Gastroesophageal sphincter (tissue), 4 donors: ENCODE measurements at regions not wholly inside any gene's neighbourhood (a gene's known extent, or its start where the extent isn't known, plus 50 kb on each side); places are given as distances from the start of the nearest gene placed in this dataset.

ENCODE experiments used
- ATAC-seq: fragments of 150-250 bp; one replicate; pipeline ENCODE4 v1.9.1; 2016; ENCODE audit warnings: mild to moderate bottlenecking, moderate library complexity
- H3K27ac ChIP-seq, 4 donors: fragments of 200-600 bp; sonication (generic) in 3 of 4; 1 replicate in 3 of 4; 2 replicates in 1 of 4; pipeline ENCODE4 v1.5.1; 2016 to 2019
- H3K27me3 ChIP-seq: fragments of 200-600 bp; sonication (generic); one replicate; pipeline ENCODE4 v1.5.1; 2019
- H3K36me3 ChIP-seq, 2 donors: fragments of 200-600 bp; sonication (generic); one replicate each; pipeline ENCODE4 v1.5.1; 2019; ENCODE audit warnings: control low read depth in 1 of 2
- H3K4me1 ChIP-seq, 3 donors: fragments of 200-600 bp; sonication (generic); 1 replicate in 2 of 3; 2 replicates in 1 of 3; pipeline ENCODE4 v1.5.1; 2016 to 2019; ENCODE audit warnings: control low read depth in 2 of 3
- H3K4me3 ChIP-seq, 2 donors: fragments of 200-600 bp; sonication (generic); one replicate each; pipeline ENCODE4 v1.5.1; 2019; ENCODE audit warnings: mild to moderate bottlenecking in 1 of 2, moderate library complexity in 1 of 2
- H3K9me3 ChIP-seq, 3 donors: fragments of 200-600 bp; sonication (generic); one replicate each; pipeline ENCODE4 v1.5.1; 2017 to 2019; ENCODE audit warnings: control low read depth in 2 of 3
- EP300 ChIP-seq: sonication (generic); formaldehyde crosslinking; IDR thresholded peaks from one replicate; pipeline ENCODE4 v1.6.1; 2017; ENCODE audit warnings: antibody characterized with exemption, mild to moderate bottlenecking
- POLR2A ChIP-seq, 2 donors: fragments of 450-650 bp; IDR thresholded peaks; one replicate each; pipeline ENCODE4 v1.6.1; 2017; ENCODE audit warnings: antibody characterized with exemption in 2 of 2, mild to moderate bottlenecking in 2 of 2, moderate library complexity in 1 of 2
- POLR2AphosphoS5 ChIP-seq: sonication (generic); formaldehyde crosslinking; IDR thresholded peaks from one replicate; pipeline ENCODE4 v1.6.1; 2017; ENCODE audit warnings: antibody characterized with exemption
- WGBS, 2 donors: methylation state at CpG; one replicate each; pipeline ENCODE4 v1.1.5; 2018; ENCODE audit warnings: low coverage in 1 of 2; 5-methylcytosine and 5-hydroxymethylcytosine counted together
- TF ChIP-seq, protein P1 (sequence below), 4 experiments: fragments of 200-600 bp in 2 of 4; fragments of 450-650 bp in 2 of 4; sonication (generic) in 1 of 4; IDR thresholded peaks; one replicate each; pipeline ENCODE4 v1.5.1; 2017 to 2019; ENCODE audit warnings: antibody characterized with exemption in 4 of 4, mild to moderate bottlenecking in 2 of 4, moderate library complexity in 2 of 4

DNA sequence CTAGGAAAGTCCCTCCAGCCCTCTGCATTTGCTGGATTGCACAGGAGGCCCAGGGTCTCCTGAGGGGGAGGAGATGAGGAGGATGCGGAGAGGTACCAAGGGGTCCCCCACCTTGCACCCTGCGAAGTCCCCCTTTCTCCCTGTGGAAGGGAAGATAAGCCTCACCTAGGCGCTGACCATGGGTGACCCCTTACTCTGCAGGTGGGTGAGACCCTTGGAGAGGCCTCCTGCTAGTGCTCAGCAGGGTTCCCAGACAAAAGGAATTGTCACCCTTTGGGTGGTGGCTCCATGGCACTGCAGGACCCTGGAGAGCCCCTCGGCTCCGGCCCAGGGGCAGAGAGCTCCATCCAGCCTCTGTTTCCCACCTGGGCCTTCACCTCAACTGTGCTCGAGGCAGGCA is 107.0 kb upstream of the RET start:
- H3K36me3 ChIP-seq: no peaks in the 10 kb centered on the region
- no peak for ATAC-seq
- H3K4me3 ChIP-seq: no peak overlapping the region
- no peak overlapping the region for H3K27ac ChIP-seq
- H3K4me1 ChIP-seq: no peaks in the 10 kb centered on the region
- peaks cover 32% of the 10 kb centered on the region for H3K27me3 ChIP-seq
- H3K9me3 ChIP-seq: no peaks in the 10 kb centered on the region
- no CpG with 5 or more reads among the region's 6 CpGs for WGBS, 2 donors
- no peak for TF ChIP-seq POLR2AphosphoS5
- TF ChIP-seq POLR2A (IDR thresholded peaks at IDR 0.05): no peak
- TF ChIP-seq, protein P1, sequence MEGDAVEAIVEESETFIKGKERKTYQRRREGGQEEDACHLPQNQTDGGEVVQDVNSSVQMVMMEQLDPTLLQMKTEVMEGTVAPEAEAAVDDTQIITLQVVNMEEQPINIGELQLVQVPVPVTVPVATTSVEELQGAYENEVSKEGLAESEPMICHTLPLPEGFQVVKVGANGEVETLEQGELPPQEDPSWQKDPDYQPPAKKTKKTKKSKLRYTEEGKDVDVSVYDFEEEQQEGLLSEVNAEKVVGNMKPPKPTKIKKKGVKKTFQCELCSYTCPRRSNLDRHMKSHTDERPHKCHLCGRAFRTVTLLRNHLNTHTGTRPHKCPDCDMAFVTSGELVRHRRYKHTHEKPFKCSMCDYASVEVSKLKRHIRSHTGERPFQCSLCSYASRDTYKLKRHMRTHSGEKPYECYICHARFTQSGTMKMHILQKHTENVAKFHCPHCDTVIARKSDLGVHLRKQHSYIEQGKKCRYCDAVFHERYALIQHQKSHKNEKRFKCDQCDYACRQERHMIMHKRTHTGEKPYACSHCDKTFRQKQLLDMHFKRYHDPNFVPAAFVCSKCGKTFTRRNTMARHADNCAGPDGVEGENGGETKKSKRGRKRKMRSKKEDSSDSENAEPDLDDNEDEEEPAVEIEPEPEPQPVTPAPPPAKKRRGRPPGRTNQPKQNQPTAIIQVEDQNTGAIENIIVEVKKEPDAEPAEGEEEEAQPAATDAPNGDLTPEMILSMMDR (IDR thresholded peaks at IDR 0.05): no peak
- TF ChIP-seq EP300: no peak

DNA sequence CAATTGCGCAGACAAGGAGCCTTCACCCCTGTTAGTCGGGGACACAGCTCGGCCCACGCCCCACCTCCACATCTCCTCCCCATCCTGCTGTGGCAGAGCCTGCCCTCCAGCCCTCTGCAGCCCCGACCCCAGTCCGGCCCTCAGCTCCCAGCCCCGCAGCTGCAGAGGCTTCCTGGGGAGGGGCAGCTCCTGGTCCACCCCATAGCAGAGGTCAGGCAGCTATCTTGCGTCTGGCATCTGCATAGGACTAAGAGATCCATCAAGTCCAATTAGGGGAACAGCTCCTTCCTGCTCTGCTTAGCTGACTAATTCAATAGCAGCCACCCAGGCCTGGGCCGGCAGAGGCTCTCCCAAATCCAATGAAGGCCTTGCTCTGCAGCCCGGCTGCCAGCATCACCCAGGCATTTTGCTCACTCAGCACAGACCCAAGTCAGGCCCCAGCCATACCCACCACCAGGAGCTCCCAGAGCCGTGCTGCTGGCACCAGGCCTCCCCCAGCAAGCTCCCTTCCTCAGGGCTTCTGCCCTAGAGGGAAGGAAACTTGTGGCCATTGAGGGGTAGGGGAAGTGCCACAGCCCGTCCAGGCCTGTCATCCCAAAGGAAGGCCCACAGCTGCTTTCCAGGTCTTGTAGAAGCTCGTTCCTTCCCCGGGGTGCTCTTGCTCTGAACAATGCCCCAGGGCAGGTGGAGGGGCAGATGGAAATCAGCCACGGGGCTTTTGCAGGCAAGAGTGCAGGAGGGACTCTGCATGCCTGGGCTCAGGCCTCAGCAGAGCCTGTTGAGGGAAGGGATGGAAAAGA is 106.2 kb upstream of the RET start:
- Histone ChIP-seq H3K4me3 (no peak overlapping the region), H3K36me3 (no peaks in the 10 kb centered on the region), H3K4me1 (no peaks in the 10 kb centered on the region), H3K27ac (no peak overlapping the region), H3K27me3 (peaks cover 32% of the 10 kb centered on the region), H3K9me3 (no peaks in the 10 kb centered on the region)
- WGBS, 2 donors: 55 to 90% methylated on average over 2 of the region's 15 CpGs
- no peak for ATAC-seq
- TF ChIP-seq POLR2AphosphoS5 (no peak), POLR2A (IDR thresholded peaks at IDR 0.05) (no peak), EP300 (no peak)
- TF ChIP-seq, protein P1 (IDR thresholded peaks at IDR 0.05): no peak

DNA sequence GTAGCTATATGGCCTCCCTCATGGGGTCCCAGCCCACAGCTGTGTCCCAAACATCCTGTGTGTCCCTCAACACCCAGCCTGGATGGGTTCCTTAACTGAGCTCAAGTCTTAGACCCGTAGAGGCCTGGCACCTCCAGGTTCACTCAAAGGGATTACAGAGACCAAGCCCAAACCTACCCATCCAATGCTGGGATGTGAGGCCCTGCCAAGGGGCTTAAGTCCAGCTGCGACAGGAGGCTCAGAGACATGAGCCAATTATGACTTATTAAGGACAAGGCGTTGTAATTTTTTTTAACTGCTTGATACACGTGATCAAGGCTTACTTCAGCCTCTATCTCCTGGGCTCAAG is 105.6 kb upstream of the RET start:
- WGBS, 2 donors: 40 to 80% methylated on average over 1 to 3 of the region's 4 CpGs
- Histone ChIP-seq H3K9me3 (no peaks in the 10 kb centered on the region), H3K4me1 (no peaks in the 10 kb centered on the region), H3K27ac (no peak overlapping the region), H3K4me3 (no peak overlapping the region), H3K36me3 (no peaks in the 10 kb centered on the region), H3K27me3 (peaks cover 38% of the 10 kb centered on the region)
- TF ChIP-seq, protein P1 (IDR thresholded peaks at IDR 0.05): no peak
- TF ChIP-seq EP300 (no peak), POLR2AphosphoS5 (no peak), POLR2A (IDR thresholded peaks at IDR 0.05) (no peak)
- ATAC-seq: no peak

DNA sequence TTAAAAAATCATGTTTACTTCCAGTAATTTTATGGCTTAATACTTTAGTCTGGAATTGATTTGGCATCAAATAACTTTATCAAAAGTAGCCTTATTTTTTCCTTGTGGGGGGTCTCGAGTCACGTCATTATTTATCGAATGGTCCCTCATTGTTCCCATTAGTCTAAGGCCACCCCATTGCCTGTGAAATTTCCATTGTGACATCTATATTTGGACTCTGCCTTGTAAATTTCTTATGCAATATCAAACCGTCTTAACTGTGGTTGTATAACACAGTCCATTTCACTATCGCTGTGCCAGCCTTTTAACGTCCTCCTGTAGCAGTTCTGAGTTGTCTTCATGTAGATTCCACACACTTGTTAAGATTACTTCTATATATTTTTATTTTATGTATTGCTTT is 103.9 kb upstream of the RET start:
- Histone ChIP-seq H3K4me1 (no peaks in the 10 kb centered on the region), H3K9me3 (no peaks in the 10 kb centered on the region), H3K27ac (no peak overlapping the region), H3K27me3 (peaks cover 41% of the 10 kb centered on the region), H3K4me3 (no peak overlapping the region), H3K36me3 (no peaks in the 10 kb centered on the region)
- 59 to 89% methylated on average over 5 to 6 of the region's 6 CpGs for WGBS, 2 donors
- TF ChIP-seq POLR2A (IDR thresholded peaks at IDR 0.05) (no peak), EP300 (no peak), POLR2AphosphoS5 (no peak)
- TF ChIP-seq, protein P1 (IDR thresholded peaks at IDR 0.05): no peak
- no peak for ATAC-seq

DNA sequence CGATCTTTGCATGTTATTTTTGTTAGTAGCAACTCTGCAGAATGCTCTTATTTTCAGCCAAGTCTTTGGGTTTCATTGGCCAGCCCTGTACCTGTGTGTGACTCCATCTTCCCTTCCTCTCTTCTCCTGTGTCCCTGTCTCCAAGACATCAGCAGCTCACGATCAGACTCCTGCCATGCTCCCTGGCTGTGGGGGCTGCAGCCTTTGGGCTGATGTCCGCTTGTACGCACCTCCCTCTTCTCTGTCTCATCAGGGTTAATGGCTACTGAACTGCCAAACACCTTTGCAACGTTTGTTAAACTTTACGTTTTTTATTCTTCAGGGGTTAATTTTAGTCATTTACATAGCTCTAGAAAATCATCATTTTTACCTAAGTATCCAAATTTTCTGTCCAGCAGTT is 103.5 kb upstream of the RET start:
- Histone ChIP-seq H3K4me1 (no peaks in the 10 kb centered on the region), H3K36me3 (no peaks in the 10 kb centered on the region), H3K27ac (no peak overlapping the region), H3K27me3 (peaks cover 41% of the 10 kb centered on the region), H3K9me3 (no peaks in the 10 kb centered on the region), H3K4me3 (no peak overlapping the region)
- no peak for ATAC-seq
- TF ChIP-seq EP300: no peak
- no peak for TF ChIP-seq POLR2AphosphoS5
- TF ChIP-seq, protein P1 (IDR thresholded peaks at IDR 0.05): no peak
- no peak for TF ChIP-seq POLR2A (IDR thresholded peaks at IDR 0.05)
- WGBS, 2 donors: 68 to 69% methylated on average over 6 of the region's 6 CpGs
